ENCODE measurements at regions not wholly inside any gene's neighbourhood (a gene's known extent, or its start where the extent isn't known, plus 50 kb on each side); places are given as distances from the start of the nearest gene placed in this dataset.

DNA sequence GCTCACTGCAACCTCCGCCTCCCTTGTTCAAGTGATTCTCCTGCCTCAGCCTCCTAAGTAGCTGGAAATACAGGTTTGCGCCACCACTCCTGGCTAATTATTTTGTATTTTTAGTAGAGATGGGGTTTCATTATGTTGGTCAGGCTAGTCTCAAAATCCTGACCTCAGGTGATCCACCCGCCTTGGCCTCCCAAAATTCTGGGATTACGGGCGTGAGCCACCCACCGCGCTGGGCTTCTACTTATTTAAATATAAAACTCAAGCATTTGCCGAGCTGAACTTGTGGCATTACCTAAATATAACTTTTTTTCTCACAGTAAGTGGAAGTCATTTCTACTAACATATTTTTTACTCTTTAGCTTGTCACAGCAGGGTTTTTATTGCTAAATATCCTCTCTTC lies 1356.3 kb upstream of the ACO1 start:
- TF ChIP-seq POLR2AphosphoS5 (IDR thresholded peaks at IDR 0.05; ENCODE audit: insufficient read depth, low read depth, low read length) (no peak), FOS (IDR thresholded peaks at IDR 0.05; ENCODE audit: borderline replicate concordance, insufficient read depth, low read length) (no peak), MYC (IDR thresholded peaks at IDR 0.05; ENCODE audit: low read depth, low read length) (no peak), POLR2A (IDR thresholded peaks at IDR 0.05; ENCODE audit: low read depth, low read length) (no peak), GATA2 (IDR thresholded peaks at IDR 0.05; ENCODE audit: insufficient read depth, insufficient read length, low read depth, low read length) (no peak), EZH2 (IDR thresholded peaks at IDR 0.05; ENCODE audit: borderline replicate concordance, low read depth, low read length, severe bottlenecking) (no peak), JUN (IDR thresholded peaks at IDR 0.05; ENCODE audit: borderline replicate concordance, insufficient read depth, insufficient read length, low read depth) (no peak)
- TF ChIP-seq, protein P1, sequence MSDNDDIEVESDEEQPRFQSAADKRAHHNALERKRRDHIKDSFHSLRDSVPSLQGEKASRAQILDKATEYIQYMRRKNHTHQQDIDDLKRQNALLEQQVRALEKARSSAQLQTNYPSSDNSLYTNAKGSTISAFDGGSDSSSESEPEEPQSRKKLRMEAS (IDR thresholded peaks at IDR 0.05; ENCODE audit: insufficient read depth, insufficient read length): no peak
- TF ChIP-seq, protein P2, sequence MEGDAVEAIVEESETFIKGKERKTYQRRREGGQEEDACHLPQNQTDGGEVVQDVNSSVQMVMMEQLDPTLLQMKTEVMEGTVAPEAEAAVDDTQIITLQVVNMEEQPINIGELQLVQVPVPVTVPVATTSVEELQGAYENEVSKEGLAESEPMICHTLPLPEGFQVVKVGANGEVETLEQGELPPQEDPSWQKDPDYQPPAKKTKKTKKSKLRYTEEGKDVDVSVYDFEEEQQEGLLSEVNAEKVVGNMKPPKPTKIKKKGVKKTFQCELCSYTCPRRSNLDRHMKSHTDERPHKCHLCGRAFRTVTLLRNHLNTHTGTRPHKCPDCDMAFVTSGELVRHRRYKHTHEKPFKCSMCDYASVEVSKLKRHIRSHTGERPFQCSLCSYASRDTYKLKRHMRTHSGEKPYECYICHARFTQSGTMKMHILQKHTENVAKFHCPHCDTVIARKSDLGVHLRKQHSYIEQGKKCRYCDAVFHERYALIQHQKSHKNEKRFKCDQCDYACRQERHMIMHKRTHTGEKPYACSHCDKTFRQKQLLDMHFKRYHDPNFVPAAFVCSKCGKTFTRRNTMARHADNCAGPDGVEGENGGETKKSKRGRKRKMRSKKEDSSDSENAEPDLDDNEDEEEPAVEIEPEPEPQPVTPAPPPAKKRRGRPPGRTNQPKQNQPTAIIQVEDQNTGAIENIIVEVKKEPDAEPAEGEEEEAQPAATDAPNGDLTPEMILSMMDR (IDR thresholded peaks at IDR 0.05; ENCODE audit: extremely low read depth in 1 of 2, insufficient read depth in 1 of 2, low read depth in 1 of 2, low read length in 2 of 2): no peak
- ChIA-PET CTCF (no interaction called here), POLR2A (no interaction called here)
- Histone ChIP-seq H3K36me3 (ENCODE audit: control insufficient read depth in 2 of 2, extremely low read depth in 1 of 2, insufficient read depth in 2 of 2, low read length in 2 of 2) (no peaks in the 10 kb centered on the region), H3K4me2 (ENCODE audit: insufficient read depth, low read length) (no peak overlapping the region), H3K27ac (ENCODE audit: insufficient read depth, low read depth, low read length) (no peak overlapping the region), H3K79me2 (ENCODE audit: control insufficient read depth, insufficient read depth, low read length) (no peaks in the 10 kb centered on the region), H4K20me1 (replicated peaks; ENCODE audit: control insufficient read depth, extremely low read depth, insufficient read depth, low read length) (no peaks in the 10 kb centered on the region), H2AFZ (ENCODE audit: low read depth, low read length) (no peak overlapping the region), H3K9ac (replicated peaks; ENCODE audit: extremely low read depth, insufficient read depth, low read length) (no peak overlapping the region), H3K9me1 (replicated peaks; ENCODE audit: control insufficient read depth, extremely low read depth, insufficient read depth, low read length) (no peaks in the 10 kb centered on the region), H3K4me1 (ENCODE audit: control insufficient read depth, extremely low read depth, insufficient read depth, low read length) (no peaks in the 10 kb centered on the region), H3K4me3 (replicated peaks in 1 of 3; ENCODE audit: insufficient read depth in 1 of 3, low read depth in 1 of 3, low read length in 3 of 3) (no peak overlapping the region), H3K27me3 (ENCODE audit: control insufficient read depth in 2 of 2, insufficient read depth in 2 of 2, low read length in 2 of 2) (no peaks in the 10 kb centered on the region), H3K9me3 (replicated peaks; ENCODE audit: control insufficient read depth, insufficient read depth, low read length) (no peaks in the 10 kb centered on the region)
- DNase-seq (ENCODE audit: low read depth, low spot score) (no peak), FAIRE-seq (no peak)
- intact Hi-C loops (cut with micrococcal nuclease) (no loop called here), dilution Hi-C loops (cut with MboI; ENCODE audit: extremely low pct_ligation_motif_present, low sequenced_read_pairs) (no loop called here)
- BruUV-seq (replicated peaks): no TSS peak
